HG03159 (cell line): ENCODE measurements at regions not wholly inside any gene's neighbourhood (a gene's known extent, or its start where the extent isn't known, plus 50 kb on each side); places are given as distances from the start of the nearest gene placed in this dataset.
"Not testable (repeated sequence)": the region's sequence is repeated elsewhere in the genome, so short reads cannot be mapped to it uniquely, and the experiment has no call there.

Source experiments
- ATAC-seq: cut with Tn5 transposase; IDR thresholded peaks from one replicate; pipeline ENCODE4 v1.9.1; 2021; ENCODE audit warnings: mild to moderate bottlenecking, moderate library complexity; ENCODE audit not compliant: unreplicated experiment

DNA sequence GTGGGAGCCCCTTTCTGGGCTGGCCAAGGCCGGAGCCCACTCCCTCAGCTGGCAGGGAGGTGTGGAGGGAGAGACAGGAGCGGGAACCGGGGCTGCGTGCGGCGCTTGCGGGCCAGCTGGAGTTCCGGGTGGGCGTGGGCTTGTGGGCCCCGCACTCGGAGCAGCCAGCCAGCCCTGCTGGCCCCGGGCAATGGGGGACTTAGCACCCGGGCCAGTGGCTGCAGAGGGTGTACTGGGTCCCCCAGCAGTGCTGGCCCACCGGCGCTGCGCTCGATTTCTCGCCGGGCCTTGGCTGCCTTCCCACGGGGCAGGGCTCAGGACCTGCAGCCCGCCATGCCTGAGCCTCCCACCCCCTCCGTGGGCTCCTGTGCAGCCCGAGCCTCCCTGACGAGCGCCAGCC is 1082.5 kb downstream of the PCDH17 start:
- not testable (repeated sequence) for ATAC-seq

DNA sequence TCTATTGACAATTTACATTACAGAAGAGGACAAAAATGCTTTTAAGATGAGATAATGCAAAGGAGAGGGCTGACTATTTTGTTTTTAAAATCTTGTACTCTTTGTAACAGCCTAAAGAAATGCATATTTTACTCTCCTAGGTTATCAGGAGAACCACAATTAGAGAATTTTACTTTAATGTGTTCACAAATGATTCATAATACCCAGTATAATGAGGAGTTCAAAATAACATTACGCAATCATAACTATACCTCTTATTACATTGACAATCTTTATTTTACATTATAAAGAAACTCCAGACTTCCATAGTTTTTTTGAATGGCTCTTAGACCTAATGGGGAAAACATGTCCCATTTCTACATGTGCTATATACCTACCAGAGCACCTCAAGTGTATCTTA is 1089.7 kb downstream of the PCDH17 start:
- no peak for ATAC-seq

DNA sequence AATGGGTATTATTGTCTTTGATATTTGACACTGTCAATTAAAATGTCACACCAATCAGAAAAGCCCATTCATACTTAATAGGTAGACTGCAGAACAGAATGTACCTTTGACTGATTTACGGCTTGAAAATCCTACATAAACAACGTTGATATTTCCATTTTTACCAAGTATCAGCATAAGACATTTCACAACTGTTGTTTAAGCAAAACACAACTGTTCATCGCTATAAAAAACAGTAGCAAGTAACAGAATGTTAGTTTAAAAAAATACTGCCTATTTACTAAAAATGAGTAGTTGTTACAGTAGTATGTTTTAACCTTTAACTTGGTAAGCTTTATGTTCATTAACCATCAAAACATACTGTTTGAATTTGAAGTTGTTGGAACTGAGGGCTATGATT is 1096.6 kb downstream of the PCDH17 start:
- no peak for ATAC-seq

DNA sequence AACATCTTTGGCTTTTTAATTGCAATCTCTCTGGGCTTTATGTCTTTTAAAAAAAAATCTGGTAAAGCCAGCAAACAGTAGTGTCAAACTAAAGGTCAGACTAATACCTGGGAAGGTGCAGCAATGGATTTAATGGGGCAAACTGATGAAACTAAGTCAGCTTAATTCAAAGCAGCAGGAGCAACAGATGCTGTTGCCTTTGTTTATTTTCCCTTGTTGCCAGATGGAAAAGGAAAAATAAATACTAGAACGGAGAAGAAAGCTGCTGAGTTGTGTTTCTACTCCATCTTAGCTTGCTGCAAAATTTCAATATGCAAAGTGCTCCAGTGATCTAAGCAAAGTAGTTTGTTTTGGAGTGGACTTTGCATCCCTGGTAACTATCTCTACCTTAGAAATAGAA is 1097.8 kb downstream of the PCDH17 start:
- ATAC-seq = no peak

- ATAC-seq = no peak
Measured at GRCh38 chr13:58744686-58745085, 1113.1 kb downstream of the PCDH17 start.

GRCh38 chr13:58767566-58767965 is 1136.0 kb downstream of the PCDH17 start:
- no peak for ATAC-seq

DNA sequence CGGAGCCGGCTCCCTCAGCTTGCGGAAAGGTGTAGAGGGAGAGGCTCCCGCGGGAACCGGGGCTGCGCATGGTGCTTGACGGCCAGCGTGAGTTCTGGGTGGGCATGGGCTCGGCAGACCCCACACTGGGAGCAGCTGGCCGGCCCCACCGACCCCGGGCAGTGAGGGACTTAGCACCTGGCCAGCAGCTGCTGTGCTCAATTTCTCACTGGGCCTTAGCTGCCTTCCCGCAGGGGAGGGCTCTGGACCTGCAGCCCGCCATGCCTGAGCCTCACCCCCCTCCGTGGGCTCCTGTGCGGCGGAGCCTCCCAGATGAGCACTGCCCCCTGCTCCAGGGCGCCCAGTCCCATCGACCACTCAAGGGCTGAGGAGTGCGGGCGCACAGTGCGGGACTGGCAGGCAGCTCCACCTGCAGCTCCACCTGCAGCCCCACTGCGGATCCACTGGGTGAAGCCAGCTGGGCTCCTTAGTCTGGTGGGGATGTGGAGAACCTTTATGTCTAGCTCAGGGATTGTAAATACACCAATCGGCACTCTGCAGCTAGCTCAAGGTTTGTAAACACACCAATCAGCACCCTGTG is 1141.8 kb downstream of the PCDH17 start:
- ATAC-seq = no peak

DNA sequence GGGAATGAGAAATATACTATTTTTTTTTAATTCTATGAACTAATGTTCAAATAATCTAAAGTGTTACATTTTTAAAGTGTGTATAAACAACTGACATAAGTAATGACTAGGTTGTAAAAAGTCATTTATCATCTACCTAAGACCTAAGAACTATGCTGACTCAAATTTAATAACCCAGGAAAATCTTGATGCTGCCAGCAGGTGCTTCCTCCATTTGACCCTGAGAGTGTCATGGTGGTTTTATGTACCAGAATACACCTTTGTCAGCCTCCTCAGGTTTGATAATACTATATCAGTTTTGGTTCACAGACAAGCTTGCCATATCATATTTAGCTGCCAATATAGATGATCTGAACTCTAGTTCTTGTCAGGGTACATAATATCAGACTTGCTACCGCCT is 1151.2 kb downstream of the PCDH17 start:
- no peak for ATAC-seq

DNA sequence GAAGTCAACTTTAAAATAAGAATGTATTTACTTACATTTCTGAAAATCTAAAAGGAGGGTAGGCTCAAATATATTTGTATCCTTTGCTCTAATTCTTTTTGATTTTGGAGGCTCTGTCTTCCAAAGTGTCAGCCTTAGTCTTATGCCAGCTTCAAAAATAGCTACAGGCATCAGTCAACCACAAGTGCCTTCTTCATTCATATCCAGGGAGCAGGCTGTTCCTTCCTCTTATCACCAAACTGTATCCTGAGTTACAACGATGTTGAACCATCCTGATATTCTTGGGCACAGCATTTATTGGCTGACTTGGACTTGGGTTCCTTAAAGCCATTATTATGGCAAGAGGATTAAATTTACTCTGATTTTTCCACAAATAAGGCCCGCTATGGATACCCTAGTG is 1161.3 kb downstream of the PCDH17 start:
- ATAC-seq = no peak

- no peak for ATAC-seq
Measured at GRCh38 chr13:58795715-58796114, 1164.2 kb downstream of the PCDH17 start.

GRCh38 chr13:58804832-58805231 is 1173.3 kb downstream of the PCDH17 start:
- no peak for ATAC-seq

- ATAC-seq = no peak
Measured at GRCh38 chr13:58806401-58806800, 1174.9 kb downstream of the PCDH17 start.

DNA sequence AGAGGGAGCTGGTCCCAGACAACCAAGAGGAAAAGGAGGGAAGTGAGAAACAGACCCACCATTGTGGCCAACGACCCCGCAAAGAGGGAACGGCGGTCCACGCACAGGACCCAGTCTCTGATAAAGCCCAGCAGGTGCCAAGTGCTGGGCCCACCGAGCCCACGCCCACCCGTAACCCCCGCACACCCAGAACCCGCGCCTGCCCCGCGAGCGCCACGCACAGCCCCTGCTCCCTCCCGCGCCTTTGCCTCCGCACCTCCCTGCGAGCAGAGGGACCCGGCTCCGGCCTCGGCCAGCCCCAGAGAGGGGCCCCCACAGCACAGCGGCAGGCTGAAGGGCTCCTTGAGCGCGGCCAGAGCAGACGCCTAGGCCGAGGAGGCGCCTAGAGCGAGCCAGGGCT is 1192.2 kb downstream of the PCDH17 start:
- ATAC-seq = no peak

GRCh38 chr13:58827904-58828303 is 1196.4 kb downstream of the PCDH17 start:
- no peak for ATAC-seq

GRCh38 chr13:58830841-58831240 is 1199.3 kb downstream of the PCDH17 start:
- ATAC-seq = no peak

GRCh38 chr13:58838615-58839014 is 1207.1 kb downstream of the PCDH17 start:
- no peak for ATAC-seq

- no peak for ATAC-seq
Measured at GRCh38 chr13:58843071-58843470, 1211.5 kb downstream of the PCDH17 start.

GRCh38 chr13:58843567-58843966 is 1212.0 kb downstream of the PCDH17 start:
- ATAC-seq = no peak

DNA sequence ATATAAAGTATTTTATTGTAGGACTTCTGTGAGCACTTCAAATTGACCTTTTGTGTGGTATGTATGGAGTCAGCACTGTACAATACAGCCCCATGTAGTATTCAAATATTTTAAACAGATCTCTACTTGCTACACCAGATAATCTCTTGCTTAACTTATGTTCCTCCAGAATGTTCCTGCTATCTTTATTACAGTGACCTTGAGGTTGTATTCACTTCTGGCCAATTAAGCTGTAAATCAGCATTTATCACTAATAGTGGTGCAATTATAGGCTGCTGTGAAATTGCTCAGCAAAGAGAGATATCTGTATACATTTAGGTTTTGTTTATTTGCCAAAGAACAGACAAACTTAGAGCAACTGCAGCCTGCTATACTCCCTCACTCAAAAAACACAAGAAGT is 1218.6 kb downstream of the PCDH17 start:
- ATAC-seq = no peak

DNA sequence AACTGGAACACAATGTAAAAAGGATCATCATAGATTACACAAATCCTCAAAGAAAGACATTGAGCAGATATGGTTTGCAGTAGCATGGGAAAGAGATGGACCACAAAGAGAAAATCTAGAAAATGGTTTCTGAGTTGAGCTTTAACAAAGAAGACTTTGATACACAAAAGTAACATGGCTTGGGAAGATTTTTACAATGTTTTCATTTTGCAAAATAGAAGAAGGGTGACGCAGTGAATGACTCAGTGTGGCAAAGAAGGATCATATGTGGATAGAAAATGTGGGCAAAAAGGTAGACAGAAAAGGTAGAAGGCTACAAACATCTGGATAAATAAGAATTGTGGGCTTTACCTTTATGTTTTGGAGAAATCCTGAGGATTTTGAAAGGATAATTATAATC is 1220.5 kb downstream of the PCDH17 start:
- no peak for ATAC-seq

GRCh38 chr13:58855283-58855682 is 1223.7 kb downstream of the PCDH17 start:
- ATAC-seq = no peak

- no peak for ATAC-seq
Measured at GRCh38 chr13:58858870-58859371, 1227.4 kb downstream of the PCDH17 start.

DNA sequence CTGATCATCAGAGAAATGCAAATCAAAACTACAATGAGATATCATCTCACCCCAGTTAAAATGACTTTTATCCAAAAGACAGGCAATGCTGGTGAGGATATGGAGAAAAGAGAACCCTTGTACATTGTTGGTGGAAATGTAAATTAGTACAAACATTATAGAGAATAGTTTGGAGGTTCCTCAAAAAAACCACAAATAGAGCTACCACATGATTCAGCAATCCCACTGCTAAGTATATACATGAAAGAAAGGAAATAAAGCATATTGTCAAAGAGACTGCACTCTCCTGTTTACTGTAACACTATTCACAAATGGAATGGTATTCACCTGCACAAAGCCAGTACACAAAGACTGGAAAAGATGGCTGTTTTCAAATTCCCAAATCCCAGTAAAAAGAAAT is 1233.7 kb downstream of the PCDH17 start:
- ATAC-seq = no peak
